K562 (cell line): ENCODE measurements at regions not wholly inside any gene's neighbourhood (a gene's known extent, or its start where the extent isn't known, plus 50 kb on each side); places are given as distances from the start of the nearest gene placed in this dataset.

Source experiments
- ATAC-seq: fragments of 200-7000 bp; cut with Tn5 transposase; 3 replicates; pipeline ENCODE4 v1.9.1; 2020; ENCODE audit warnings: moderate library complexity
- BruUV-seq: library from RNA; stranded (reverse); fragments of 400-500 nt; replicated peaks from 2 replicates; lab custom pipeline; 2021; lab: Mats Ljungman, UMichigan
- CTCF ChIA-PET: fragments of 300-600 bp; formaldehyde crosslinking; extraction: SDS; loops from one replicate; lab custom pipeline; 2021; ENCODE audit warnings: low intra/inter-chr PET ratio; lab: Yijun Ruan, JAX
- POLR2A ChIA-PET: fragments of 300-600, 350-650 bp; sonication (Branson Sonifier 250); formaldehyde crosslinking; extraction: SDS; loops from one replicate; lab custom pipeline; 2021; ENCODE audit warnings: antibody characterized with exemption, inconsistent platforms; lab: Yijun Ruan, JAX
- DNase-seq, 4 experiments: peaks; one replicate each; pipeline versions ENCODE4 v3.0.0 to v3.0.0-alpha.2; 2011 to 2018; ENCODE audit warnings: low spot score in 3 of 4, mixed read lengths in 3 of 4; ENCODE audit errors: extremely low read depth in 1 of 4
- FAIRE-seq: peaks from 2 replicates; lab custom pipeline; 2011; peaks lifted over from hg19 to GRCh38; lab: Jason Lieb, UNC
- H2AFZ ChIP-seq: 2 replicates; pipeline ENCODE4 v1.6.0; 2011; ENCODE audit warnings: low read depth, low read length, control low read depth, inconsistent platforms
- H3K27ac ChIP-seq: fragments of 200-600 bp; 3 replicates; pipeline ENCODE4 v1.8.0; 2011; ENCODE audit warnings: low read depth, mild to moderate bottlenecking, control low read depth, inconsistent platforms, low read length, moderate library complexity, mixed read lengths; ENCODE audit errors: extremely low read depth
- H3K27me3 ChIP-seq, 2 experiments: fragments of 300-600 bp in 1 of 2; 2 replicates in 1 of 2; 3 replicates in 1 of 2; pipeline versions ENCODE4 v1.6.0 to v1.8.0; 2011; ENCODE audit warnings: inconsistent platforms in 2 of 2, low read length in 2 of 2, mild to moderate bottlenecking in 1 of 2, mixed read lengths in 1 of 2, moderate library complexity in 1 of 2; ENCODE audit not compliant: control insufficient read depth in 2 of 2, insufficient read depth in 2 of 2
- H3K36me3 ChIP-seq: fragments of 300-600 bp; 3 replicates; pipeline ENCODE4 v1.8.0; 2011; ENCODE audit warnings: mild to moderate bottlenecking, low read length, inconsistent platforms; ENCODE audit not compliant: control insufficient read depth, insufficient read depth
- H3K4me1 ChIP-seq, 2 experiments: fragments of 200-600 bp in 1 of 2; replicated peaks in 1 of 2; 2 replicates in 1 of 2; 3 replicates in 1 of 2; pipeline versions ENCODE4 v1.5.1 to v1.8.0; 2011; ENCODE audit warnings: inconsistent platforms in 2 of 2, low read length in 2 of 2, mild to moderate bottlenecking in 1 of 2, mixed read lengths in 1 of 2, moderate library complexity in 1 of 2; ENCODE audit not compliant: control insufficient read depth in 2 of 2, insufficient read depth in 2 of 2
- H3K4me2 ChIP-seq: 2 replicates; pipeline ENCODE4 v1.6.1; 2011; ENCODE audit warnings: low read length, control low read depth, inconsistent platforms, mixed read lengths; ENCODE audit not compliant: insufficient read depth
- H3K4me3 ChIP-seq: fragments of 200-600 bp; sonication (generic), shearing (Covaris generic); 2 replicates; pipeline ENCODE4 v1.5.1; 2016; ENCODE audit warnings: control low read depth, inconsistent platforms
- H3K79me2 ChIP-seq: fragments of 200-600 bp; 3 replicates; pipeline ENCODE4 v1.8.0; 2011; ENCODE audit warnings: low read length, inconsistent platforms; ENCODE audit not compliant: control insufficient read depth, insufficient read depth
- H3K9ac ChIP-seq, 2 experiments: 2 replicates each; pipeline versions ENCODE4 v1.6.0 to v1.6.1; 2011; ENCODE audit warnings: low read depth in 2 of 2, low read length in 2 of 2, control low read depth in 1 of 2, inconsistent platforms in 1 of 2, mild to moderate bottlenecking in 1 of 2, mixed read lengths in 1 of 2; ENCODE audit not compliant: insufficient read depth in 1 of 2
- H3K9me1 ChIP-seq: one replicate; pipeline ENCODE4 v1.6.0; 2011; ENCODE audit warnings: inconsistent platforms, mild to moderate bottlenecking, low read length, moderate library complexity; ENCODE audit not compliant: control insufficient read depth, insufficient read depth
- H3K9me3 ChIP-seq: replicated peaks from 2 replicates; pipeline ENCODE4 v1.5.1; 2011; ENCODE audit warnings: low read depth, low read length, inconsistent platforms; ENCODE audit not compliant: control insufficient read depth, insufficient read depth
- H4K20me1 ChIP-seq: replicated peaks from 2 replicates; pipeline ENCODE4 v1.6.1; 2011; ENCODE audit warnings: low read length, inconsistent platforms, mixed read lengths; ENCODE audit not compliant: control insufficient read depth, insufficient read depth
- CHCHD3 ChIP-seq: fragments of 250-450 bp; sonication (Bioruptor Pico); IDR thresholded peaks from 2 replicates; pipeline ENCODE4 v2.1.2; 2022; ENCODE audit warnings: mild to moderate bottlenecking
- FOS ChIP-seq: IDR thresholded peaks from 3 replicates; pipeline ENCODE4 v1.6.1; 2011; ENCODE audit not compliant: insufficient read length; ENCODE audit errors: extremely low read depth
- HSF4 ChIP-seq: fragments of 250-450 bp; sonication (Bioruptor Pico); IDR thresholded peaks from 2 replicates; pipeline ENCODE4 v2.1.2; 2022; ENCODE audit warnings: mild to moderate bottlenecking, moderate library complexity, borderline replicate concordance
- RB1 ChIP-seq: fragments of 450-650 bp; IDR thresholded peaks from 2 replicates; pipeline ENCODE4 v1.6.1; 2017; ENCODE audit warnings: low read depth, mild to moderate bottlenecking
- RCOR1 ChIP-seq, 2 experiments: IDR thresholded peaks; 2 replicates each; pipeline ENCODE4 v1.6.1; 2012; ENCODE audit warnings: low read depth in 2 of 2, low read length in 2 of 2, borderline replicate concordance in 1 of 2, improper control_type of control experiment in 1 of 2
- SAFB ChIP-seq: fragments of 200-400 bp; formaldehyde crosslinking; IDR thresholded peaks from 2 replicates; pipeline ENCODE4 v1.6.1; 2017; ENCODE audit warnings: low read depth, low read length, borderline replicate concordance
- TOE1 ChIP-seq, 2 experiments: fragments of 450-650 bp in 1 of 2; sonication (generic) in 1 of 2; formaldehyde crosslinking in 1 of 2; IDR thresholded peaks; 2 replicates each; pipeline versions ENCODE4 v1.7.1 to v1.8.0; 2016 to 2022; ENCODE audit warnings: borderline replicate concordance in 2 of 2, mild to moderate bottlenecking in 2 of 2, antibody characterized with exemption in 1 of 2, inconsistent platforms in 1 of 2, low read depth in 1 of 2, missing genetic modification reagents in 1 of 2, moderate library complexity in 1 of 2
- ZFP36 ChIP-seq: fragments of 150-350 bp; IDR thresholded peaks from 2 replicates; pipeline ENCODE4 v1.6.1; 2018; ENCODE audit warnings: low read length, low read depth; ENCODE audit not compliant: partially characterized antibody
- ZNF717 ChIP-seq: fragments of 250-450 bp; sonication (Bioruptor Pico); IDR thresholded peaks from 2 replicates; pipeline ENCODE4 v1.5.0; 2021
- ZNF76 ChIP-seq: fragments of 250-450 bp; sonication (Bioruptor Pico); IDR thresholded peaks from 2 replicates; pipeline ENCODE4 v1.4.0; 2020; ENCODE audit warnings: mild to moderate bottlenecking, moderate library complexity, borderline replicate concordance
- ZNF79 ChIP-seq: fragments of 250-450 bp; sonication (Bioruptor Pico); IDR thresholded peaks from 2 replicates; pipeline ENCODE4 v1.4.0; 2020; ENCODE audit warnings: low read depth, mild to moderate bottlenecking, moderate library complexity
- WGBS: fragments of 100-300 bp; shearing (Covaris generic); methylation state at CpG from one replicate; pipeline ENCODE4 v1.1.6; 2016; ENCODE audit warnings: low coverage, mixed read lengths; ENCODE audit not compliant: insufficient coverage; ENCODE audit errors: missing lambda C conversion rate; 5-methylcytosine and 5-hydroxymethylcytosine counted together
- in situ Hi-C: fragments of 300-500 bp; cut with MboI; formaldehyde crosslinking; loops from 4 replicates; pipeline ENCODE4 v1.15.0; 2018; ENCODE audit warnings: inconsistent platforms, mixed read lengths
- intact Hi-C: fragments of 100-400 bp; cut with micrococcal nuclease; formaldehyde crosslinking; loops from 2 replicates; pipeline ENCODE4 v1.14.2; 2022
- TF ChIP-seq, protein P1 (sequence below): fragments of 250-450 bp; sonication (Bioruptor Pico); IDR thresholded peaks from 2 replicates; pipeline ENCODE4 v1.8.0; 2022; ENCODE audit warnings: inconsistent platforms
- TF ChIP-seq, protein P2 (sequence below): fragments of 250-450 bp; sonication (Bioruptor Pico); IDR thresholded peaks from 2 replicates; pipeline ENCODE4 v1.8.0; 2022; ENCODE audit warnings: moderate library complexity, mild to moderate bottlenecking, inconsistent platforms
- TF ChIP-seq, protein P3 (sequence below): fragments of 450-650 bp; formaldehyde crosslinking; IDR thresholded peaks from 2 replicates; pipeline ENCODE4 v1.4.0; 2020; ENCODE audit warnings: mild to moderate bottlenecking, moderate library complexity
- TF ChIP-seq, protein P4 (sequence below): fragments of 200-800 bp; sonication (Bioruptor generic); IDR thresholded peaks from 2 replicates; pipeline ENCODE4 v1.6.1; 2017; ENCODE audit warnings: missing genetic modification characterization, missing compliant biosample characterization

DNA sequence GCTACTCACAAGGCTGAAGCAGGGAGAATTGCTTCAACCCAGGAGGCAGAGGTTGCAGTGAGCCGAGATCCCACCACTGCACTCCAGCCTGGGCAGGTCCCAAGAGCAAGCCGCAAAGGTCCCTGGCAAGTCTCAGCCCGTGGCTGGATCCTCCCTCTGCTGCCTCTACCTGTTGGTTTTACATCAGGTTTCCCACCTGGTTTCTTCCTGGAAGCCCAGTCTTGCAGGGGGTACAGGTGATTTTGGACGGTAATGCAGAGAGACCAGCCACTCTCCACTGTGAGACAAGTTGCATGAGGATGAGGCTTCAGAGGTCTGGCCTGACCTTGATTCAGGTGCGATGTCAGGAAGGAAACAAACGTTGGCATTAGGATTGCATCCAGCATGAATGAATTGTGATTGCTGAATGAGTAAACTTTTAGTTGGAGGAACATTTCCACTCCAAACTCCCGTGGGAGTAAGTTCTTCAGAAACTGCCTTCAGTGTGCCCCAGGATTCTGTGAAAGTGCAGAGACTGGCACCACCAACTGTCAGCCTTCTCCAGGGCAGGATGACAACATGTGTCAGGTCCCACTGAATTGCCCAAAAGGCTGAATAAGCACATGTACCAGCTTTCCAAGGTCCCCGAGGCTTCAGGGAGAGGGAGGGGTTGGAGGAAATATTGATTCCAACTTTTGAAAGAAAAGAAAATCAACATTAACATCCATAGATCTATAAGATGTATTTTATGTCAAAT lies 189.4 kb downstream of the TJP1 start:
- H3K27me3 ChIP-seq = peaks cover 4 to 26% of the 10 kb centered on the region in 2 experiments; a peak in 4 of 5 replicates
- H3K27ac ChIP-seq = no peak overlapping the region
- DNase-seq (no peak), ATAC-seq (no peak), FAIRE-seq (no peak)
- no peak overlapping the region for H2AFZ ChIP-seq
- no peaks in the 10 kb centered on the region for H3K9me3 ChIP-seq
- H3K4me2 ChIP-seq = no peak overlapping the region
- no peaks in the 10 kb centered on the region for H3K36me3 ChIP-seq
- CTCF ChIA-PET = no interaction called here
- H3K9ac ChIP-seq = no peak overlapping the region
- H3K79me2 ChIP-seq = no peaks in the 10 kb centered on the region
- POLR2A ChIA-PET = no interaction called here
- in situ Hi-C loops (no loop called here), intact Hi-C loops (no loop called here)
- H3K9me1 ChIP-seq = no peaks in the 10 kb centered on the region
- no TSS peak for BruUV-seq
- H3K4me1 ChIP-seq = no peaks in the 10 kb centered on the region
- no peak overlapping the region for H3K4me3 ChIP-seq
- WGBS = 0% methylated on average over 8 of the region's 8 CpGs
- H4K20me1 ChIP-seq = no peaks in the 10 kb centered on the region
- TF ChIP-seq FOS (no peak), RB1 (no peak), HSF4 (CRISPR knock-in tag) (no peak), ZNF79 (CRISPR knock-in tag) (no peak), CHCHD3 (CRISPR knock-in tag) (no peak), ZFP36 (no peak), ZNF76 (CRISPR knock-in tag) (no peak), TOE1 (IDR thresholded peaks at IDR 0.05; ENCODE audit: borderline replicate concordance) (no peak), TOE1 (CRISPR knock-in tag; IDR thresholded peaks at IDR 0.05; ENCODE audit: borderline replicate concordance, low read depth) (no peak), RCOR1 (IDR thresholded peaks at IDR 0.05; ENCODE audit: borderline replicate concordance in 1 of 2, low read depth in 2 of 2, low read length in 2 of 2) (no peak), SAFB (no peak), ZNF717 (CRISPR knock-in tag) (no peak)
- TF ChIP-seq, protein P1, sequence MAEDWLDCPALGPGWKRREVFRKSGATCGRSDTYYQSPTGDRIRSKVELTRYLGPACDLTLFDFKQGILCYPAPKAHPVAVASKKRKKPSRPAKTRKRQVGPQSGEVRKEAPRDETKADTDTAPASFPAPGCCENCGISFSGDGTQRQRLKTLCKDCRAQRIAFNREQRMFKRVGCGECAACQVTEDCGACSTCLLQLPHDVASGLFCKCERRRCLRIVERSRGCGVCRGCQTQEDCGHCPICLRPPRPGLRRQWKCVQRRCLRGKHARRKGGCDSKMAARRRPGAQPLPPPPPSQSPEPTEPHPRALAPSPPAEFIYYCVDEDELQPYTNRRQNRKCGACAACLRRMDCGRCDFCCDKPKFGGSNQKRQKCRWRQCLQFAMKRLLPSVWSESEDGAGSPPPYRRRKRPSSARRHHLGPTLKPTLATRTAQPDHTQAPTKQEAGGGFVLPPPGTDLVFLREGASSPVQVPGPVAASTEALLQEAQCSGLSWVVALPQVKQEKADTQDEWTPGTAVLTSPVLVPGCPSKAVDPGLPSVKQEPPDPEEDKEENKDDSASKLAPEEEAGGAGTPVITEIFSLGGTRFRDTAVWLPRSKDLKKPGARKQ = no peak
- TF ChIP-seq, protein P2, sequence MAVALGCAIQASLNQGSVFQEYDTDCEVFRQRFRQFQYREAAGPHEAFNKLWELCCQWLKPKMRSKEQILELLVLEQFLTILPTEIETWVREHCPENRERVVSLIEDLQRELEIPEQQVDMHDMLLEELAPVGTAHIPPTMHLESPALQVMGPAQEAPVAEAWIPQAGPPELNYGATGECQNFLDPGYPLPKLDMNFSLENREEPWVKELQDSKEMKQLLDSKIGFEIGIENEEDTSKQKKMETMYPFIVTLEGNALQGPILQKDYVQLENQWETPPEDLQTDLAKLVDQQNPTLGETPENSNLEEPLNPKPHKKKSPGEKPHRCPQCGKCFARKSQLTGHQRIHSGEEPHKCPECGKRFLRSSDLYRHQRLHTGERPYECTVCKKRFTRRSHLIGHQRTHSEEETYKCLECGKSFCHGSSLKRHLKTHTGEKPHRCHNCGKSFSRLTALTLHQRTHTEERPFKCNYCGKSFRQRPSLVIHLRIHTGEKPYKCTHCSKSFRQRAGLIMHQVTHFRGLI = no peak
- TF ChIP-seq, protein P3, sequence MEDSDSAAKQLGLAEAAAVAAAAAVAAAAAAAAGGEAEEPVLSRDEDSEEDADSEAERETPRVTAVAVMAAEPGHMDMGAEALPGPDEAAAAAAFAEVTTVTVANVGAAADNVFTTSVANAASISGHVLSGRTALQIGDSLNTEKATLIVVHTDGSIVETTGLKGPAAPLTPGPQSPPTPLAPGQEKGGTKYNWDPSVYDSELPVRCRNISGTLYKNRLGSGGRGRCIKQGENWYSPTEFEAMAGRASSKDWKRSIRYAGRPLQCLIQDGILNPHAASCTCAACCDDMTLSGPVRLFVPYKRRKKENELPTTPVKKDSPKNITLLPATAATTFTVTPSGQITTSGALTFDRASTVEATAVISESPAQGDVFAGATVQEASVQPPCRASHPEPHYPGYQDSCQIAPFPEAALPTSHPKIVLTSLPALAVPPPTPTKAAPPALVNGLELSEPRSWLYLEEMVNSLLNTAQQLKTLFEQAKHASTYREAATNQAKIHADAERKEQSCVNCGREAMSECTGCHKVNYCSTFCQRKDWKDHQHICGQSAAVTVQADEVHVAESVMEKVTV (CRISPR knock-in tag) = no peak
- TF ChIP-seq, protein P4, sequence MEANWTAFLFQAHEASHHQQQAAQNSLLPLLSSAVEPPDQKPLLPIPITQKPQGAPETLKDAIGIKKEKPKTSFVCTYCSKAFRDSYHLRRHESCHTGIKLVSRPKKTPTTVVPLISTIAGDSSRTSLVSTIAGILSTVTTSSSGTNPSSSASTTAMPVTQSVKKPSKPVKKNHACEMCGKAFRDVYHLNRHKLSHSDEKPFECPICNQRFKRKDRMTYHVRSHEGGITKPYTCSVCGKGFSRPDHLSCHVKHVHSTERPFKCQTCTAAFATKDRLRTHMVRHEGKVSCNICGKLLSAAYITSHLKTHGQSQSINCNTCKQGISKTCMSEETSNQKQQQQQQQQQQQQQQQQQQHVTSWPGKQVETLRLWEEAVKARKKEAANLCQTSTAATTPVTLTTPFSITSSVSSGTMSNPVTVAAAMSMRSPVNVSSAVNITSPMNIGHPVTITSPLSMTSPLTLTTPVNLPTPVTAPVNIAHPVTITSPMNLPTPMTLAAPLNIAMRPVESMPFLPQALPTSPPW = no peak
